OCI-LY7 (cell line): ENCODE measurements at regions not wholly inside any gene's neighbourhood (a gene's known extent, or its start where the extent isn't known, plus 50 kb on each side); places are given as distances from the start of the nearest gene placed in this dataset.

Experiments
- BruUV-seq: library from RNA; stranded (reverse); fragments of 400-500 nt; replicated peaks from 2 replicates; lab custom pipeline; 2021; lab: Mats Ljungman, UMichigan
- CTCF ChIA-PET: fragments of 300-600 bp; sonication (Branson Sonifier 250); formaldehyde crosslinking; loops from one replicate; lab custom pipeline; 2022; ENCODE audit warnings: antibody characterized with exemption; ENCODE audit not compliant: unreplicated experiment; lab: Charles Lee
- POLR2A ChIA-PET: fragments of 300-600 bp; sonication (Branson Sonifier 250); formaldehyde crosslinking; loops from one replicate; lab custom pipeline; 2022; ENCODE audit warnings: antibody characterized with exemption; lab: Charles Lee
- DNase-seq: peaks from one replicate; pipeline ENCODE4 v3.0.0-alpha.2; 2015; ENCODE audit warnings: low spot score
- H2AFZ ChIP-seq: fragments of 200-600 bp; sonication (generic), shearing (Covaris generic); 2 replicates; pipeline ENCODE4 v1.6.1; 2014; ENCODE audit warnings: mild to moderate bottlenecking, antibody characterized with exemption, low read length, moderate library complexity
- H3K27ac ChIP-seq: fragments of 200-600 bp; sonication (generic); 2 replicates; pipeline ENCODE4 v1.5.1; 2014; ENCODE audit warnings: mixed run types, low read depth, mild to moderate bottlenecking, moderate library complexity, low read length, inconsistent platforms; ENCODE audit not compliant: poor library complexity, severe bottlenecking
- H3K36me3 ChIP-seq: fragments of 200-600 bp; sonication (generic); 2 replicates; pipeline ENCODE4 v1.6.1; 2014; ENCODE audit warnings: mild to moderate bottlenecking, antibody characterized with exemption, low read length, moderate library complexity, mixed read lengths; ENCODE audit not compliant: insufficient read depth
- H3K4me1 ChIP-seq: fragments of 200-600 bp; sonication (generic); 2 replicates; pipeline ENCODE4 v1.5.1; 2014; ENCODE audit warnings: mild to moderate bottlenecking, low read length; ENCODE audit not compliant: insufficient read depth, poor library complexity, severe bottlenecking
- H3K4me2 ChIP-seq: fragments of 200-600 bp; sonication (generic); 2 replicates; pipeline ENCODE4 v1.6.1; 2014; ENCODE audit warnings: mild to moderate bottlenecking, low read length
- H3K4me3 ChIP-seq: fragments of 200-600 bp; sonication (generic); 2 replicates; pipeline ENCODE4 v1.5.1; 2014; ENCODE audit warnings: mild to moderate bottlenecking, low read depth, low read length; ENCODE audit not compliant: poor library complexity, severe bottlenecking
- H3K79me2 ChIP-seq: fragments of 200-600 bp; sonication (generic); 2 replicates; pipeline ENCODE4 v1.6.1; 2016; ENCODE audit warnings: low read depth, mild to moderate bottlenecking, low read length, moderate library complexity, mixed read lengths; ENCODE audit not compliant: insufficient read depth
- H3K9me2 ChIP-seq: fragments of 200-600 bp; sonication (generic); 2 replicates; pipeline ENCODE4 v1.6.1; 2016; ENCODE audit warnings: mild to moderate bottlenecking, low read length, mixed read lengths; ENCODE audit not compliant: insufficient read depth
- H3K9me3 ChIP-seq: fragments of 200-600 bp; sonication (generic); 2 replicates; pipeline ENCODE4 v1.6.1; 2014; ENCODE audit warnings: mild to moderate bottlenecking, mixed run types, low read length, mixed read lengths
- H4K20me1 ChIP-seq: fragments of 200-600 bp; sonication (generic); 2 replicates; pipeline ENCODE4 v1.6.1; 2014; ENCODE audit warnings: mild to moderate bottlenecking, antibody characterized with exemption, low read length, moderate library complexity, mixed read lengths; ENCODE audit not compliant: insufficient read depth
- EZH2phosphoT487 ChIP-seq: fragments of 200-600 bp; sonication (generic); IDR thresholded peaks from 2 replicates; pipeline ENCODE4 v1.6.1; 2018; ENCODE audit warnings: low read depth, borderline replicate concordance, mild to moderate bottlenecking, mixed run types, antibody characterized with exemption, low read length, moderate library complexity, mixed read lengths
- intact Hi-C: fragments of 100-400 bp; cut with micrococcal nuclease; formaldehyde crosslinking; loops from one replicate; pipeline ENCODE4 v1.10.0; 2022; ENCODE audit not compliant: unreplicated experiment
- TF ChIP-seq, protein P1 (sequence below): fragments of 200-600 bp; sonication (generic); conservative IDR thresholded peaks from 2 replicates; pipeline ENCODE4 v1.5.1; 2014; ENCODE audit warnings: mild to moderate bottlenecking, antibody characterized with exemption, low read length, moderate library complexity, mixed read lengths

- Histone ChIP-seq H3K79me2 (no peaks in the 10 kb centered on the region), H3K4me3 (no peak overlapping the region), H3K9me3 (no peaks in the 10 kb centered on the region), H4K20me1 (no peaks in the 10 kb centered on the region), H3K9me2 (no peaks in the 10 kb centered on the region), H2AFZ (no peak overlapping the region), H3K27ac (no peak overlapping the region), H3K4me1 (no peaks in the 10 kb centered on the region), H3K4me2 (no peak overlapping the region), H3K36me3 (no peaks in the 10 kb centered on the region)
- no peak for TF ChIP-seq EZH2phosphoT487
- TF ChIP-seq, protein P1, sequence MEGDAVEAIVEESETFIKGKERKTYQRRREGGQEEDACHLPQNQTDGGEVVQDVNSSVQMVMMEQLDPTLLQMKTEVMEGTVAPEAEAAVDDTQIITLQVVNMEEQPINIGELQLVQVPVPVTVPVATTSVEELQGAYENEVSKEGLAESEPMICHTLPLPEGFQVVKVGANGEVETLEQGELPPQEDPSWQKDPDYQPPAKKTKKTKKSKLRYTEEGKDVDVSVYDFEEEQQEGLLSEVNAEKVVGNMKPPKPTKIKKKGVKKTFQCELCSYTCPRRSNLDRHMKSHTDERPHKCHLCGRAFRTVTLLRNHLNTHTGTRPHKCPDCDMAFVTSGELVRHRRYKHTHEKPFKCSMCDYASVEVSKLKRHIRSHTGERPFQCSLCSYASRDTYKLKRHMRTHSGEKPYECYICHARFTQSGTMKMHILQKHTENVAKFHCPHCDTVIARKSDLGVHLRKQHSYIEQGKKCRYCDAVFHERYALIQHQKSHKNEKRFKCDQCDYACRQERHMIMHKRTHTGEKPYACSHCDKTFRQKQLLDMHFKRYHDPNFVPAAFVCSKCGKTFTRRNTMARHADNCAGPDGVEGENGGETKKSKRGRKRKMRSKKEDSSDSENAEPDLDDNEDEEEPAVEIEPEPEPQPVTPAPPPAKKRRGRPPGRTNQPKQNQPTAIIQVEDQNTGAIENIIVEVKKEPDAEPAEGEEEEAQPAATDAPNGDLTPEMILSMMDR, result no peak
- no TSS peak for BruUV-seq
- POLR2A ChIA-PET, result interaction anchor here (0.6 kb wide), 1 partner anchor 81 kb away, joined by 3 read pairs; no protein-coding TSS in a partner anchor
- DNase-seq, result no peak
- CTCF ChIA-PET, result no interaction called here
- intact Hi-C loops, result no loop called here
Measured at GRCh38 chr1:5812295-5812694, 179.9 kb downstream of the NPHP4 start.

GRCh38 chr1:5811419-5811818 is 180.8 kb downstream of the NPHP4 start:
- Histone ChIP-seq H3K36me3 (no peaks in the 10 kb centered on the region), H3K9me3 (no peaks in the 10 kb centered on the region), H3K27ac (no peak overlapping the region), H2AFZ (no peak overlapping the region), H4K20me1 (no peaks in the 10 kb centered on the region), H3K9me2 (no peaks in the 10 kb centered on the region), H3K4me3 (no peak overlapping the region), H3K79me2 (no peaks in the 10 kb centered on the region), H3K4me2 (no peak overlapping the region), H3K4me1 (no peaks in the 10 kb centered on the region)
- no TSS peak for BruUV-seq
- ChIA-PET CTCF (no interaction called here), POLR2A (no interaction called here)
- DNase-seq, result no peak
- TF ChIP-seq EZH2phosphoT487, result no peak
- TF ChIP-seq, protein P1, result no peak
- intact Hi-C loops, result no loop called here

GRCh38 chr1:5810553-5811270 is 181.5 kb downstream of the NPHP4 start:
- intact Hi-C loops, result no loop called here
- DNase-seq, result no peak
- no TSS peak for BruUV-seq

More at GRCh38 chr1:5810553-5811270, 181.5 kb downstream of the NPHP4 start:
- no peaks in the 10 kb centered on the region for H4K20me1 ChIP-seq
- ChIA-PET POLR2A (no interaction called here), CTCF (no interaction called here)
- no peaks in the 10 kb centered on the region for H3K4me1 ChIP-seq
- no peaks in the 10 kb centered on the region for H3K9me2 ChIP-seq
- no peak overlapping the region for H3K4me2 ChIP-seq
- H3K36me3 ChIP-seq, result no peaks in the 10 kb centered on the region
- H3K27ac ChIP-seq, result no peak overlapping the region
- no peaks in the 10 kb centered on the region for H3K9me3 ChIP-seq
- no peak for TF ChIP-seq EZH2phosphoT487
- TF ChIP-seq, protein P1, result no peak
- no peaks in the 10 kb centered on the region for H3K79me2 ChIP-seq
- H3K4me3 ChIP-seq, result no peak overlapping the region
- H2AFZ ChIP-seq, result no peak overlapping the region
